ENCODE measurements at regions not wholly inside any gene's neighbourhood (a gene's known extent, or its start where the extent isn't known, plus 50 kb on each side); places are given as distances from the start of the nearest gene placed in this dataset.

GRCh38 chr1:38577385-38577784 lies 282.2 kb downstream of the RRAGC start:
- DNase-seq (ENCODE audit: low read depth) = no peak
- H3K4me3 ChIP-seq (ENCODE audit: low read depth, low read length) = no peak overlapping the region
- TF ChIP-seq CTCF (conservative IDR thresholded peaks at IDR 0.05; ENCODE audit: low read depth, low read length) = no peak

GRCh38 chr1:38576241-38576640 lies 283.3 kb downstream of the RRAGC start:
- no peak for TF ChIP-seq CTCF (conservative IDR thresholded peaks at IDR 0.05; ENCODE audit: low read depth, low read length)
- no peak overlapping the region for H3K4me3 ChIP-seq (ENCODE audit: low read depth, low read length)
- DNase-seq (ENCODE audit: low read depth) = no peak

GRCh38 chr1:38571726-38572125 lies 287.8 kb downstream of the RRAGC start:
- TF ChIP-seq CTCF (conservative IDR thresholded peaks at IDR 0.05; ENCODE audit: low read depth, low read length) = no peak

GRCh38 chr1:38570657-38570975 lies 289.0 kb downstream of the RRAGC start:
- DNase-seq (ENCODE audit: low read depth) = no peak
- TF ChIP-seq CTCF (conservative IDR thresholded peaks at IDR 0.05; ENCODE audit: low read depth, low read length) = no peak
- no peak overlapping the region for H3K4me3 ChIP-seq (ENCODE audit: low read depth, low read length)

More at GRCh38 chr1:38571726-38572125, 287.8 kb downstream of the RRAGC start:
- H3K4me3 ChIP-seq (ENCODE audit: low read depth, low read length) = no peak overlapping the region
- DNase-seq (ENCODE audit: low read depth) = no peak

- DNase-seq (ENCODE audit: low read depth) = no peak
- TF ChIP-seq CTCF (conservative IDR thresholded peaks at IDR 0.05; ENCODE audit: low read depth, low read length) = no peak
- H3K4me3 ChIP-seq (ENCODE audit: low read depth, low read length) = no peak overlapping the region
Observed at GRCh38 chr1:38569932-38570656, 289.5 kb downstream of the RRAGC start.

- H3K4me3 ChIP-seq (ENCODE audit: low read depth, low read length) = no peak overlapping the region
- no peak for TF ChIP-seq CTCF (conservative IDR thresholded peaks at IDR 0.05; ENCODE audit: low read depth, low read length)
- DNase-seq (ENCODE audit: low read depth) = no peak
Observed at GRCh38 chr1:38568061-38568857, 291.3 kb downstream of the RRAGC start.
